HG02970 (cell line): ENCODE measurements at regions not wholly inside any gene's neighbourhood (a gene's known extent, or its start where the extent isn't known, plus 50 kb on each side); places are given as distances from the start of the nearest gene placed in this dataset.
"Not testable (repeated sequence)": the region's sequence is repeated elsewhere in the genome, so short reads cannot be mapped to it uniquely, and the experiment has no call there.

ENCODE experiments used
- ATAC-seq: cut with Tn5 transposase; IDR thresholded peaks from one replicate; pipeline ENCODE4 v1.9.1; 2021; ENCODE audit warnings: mild to moderate bottlenecking, moderate library complexity, moderate number of reproducible peaks; ENCODE audit not compliant: unreplicated experiment, low FRiP score

DNA sequence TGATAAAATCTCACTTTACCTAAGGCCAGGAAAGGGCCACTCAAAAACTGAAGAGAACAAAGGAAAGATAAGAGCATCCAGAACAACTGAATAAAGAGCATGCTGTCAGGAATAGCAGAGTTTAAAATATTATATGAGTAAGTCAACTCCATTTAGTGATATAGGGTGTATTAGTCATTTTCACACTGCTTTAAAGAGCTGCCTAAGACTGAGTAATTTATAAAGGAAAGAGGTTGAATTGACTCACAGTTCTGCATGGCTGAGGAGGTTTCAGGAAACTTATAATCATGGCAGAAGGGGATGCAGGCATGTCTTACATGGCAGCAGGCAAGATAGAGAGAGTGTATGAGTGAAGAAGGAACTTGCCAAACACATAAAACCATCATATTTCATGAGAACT, 778.0 kb upstream of the NECTIN3 start:
- no peak for ATAC-seq

- no peak for ATAC-seq
Observed at GRCh38 chr3:110296885-110297284, 774.7 kb upstream of the NECTIN3 start.

GRCh38 chr3:110301781-110302180, 769.8 kb upstream of the NECTIN3 start:
- no peak for ATAC-seq

GRCh38 chr3:110307065-110307809, 764.4 kb upstream of the NECTIN3 start:
- no peak for ATAC-seq

DNA sequence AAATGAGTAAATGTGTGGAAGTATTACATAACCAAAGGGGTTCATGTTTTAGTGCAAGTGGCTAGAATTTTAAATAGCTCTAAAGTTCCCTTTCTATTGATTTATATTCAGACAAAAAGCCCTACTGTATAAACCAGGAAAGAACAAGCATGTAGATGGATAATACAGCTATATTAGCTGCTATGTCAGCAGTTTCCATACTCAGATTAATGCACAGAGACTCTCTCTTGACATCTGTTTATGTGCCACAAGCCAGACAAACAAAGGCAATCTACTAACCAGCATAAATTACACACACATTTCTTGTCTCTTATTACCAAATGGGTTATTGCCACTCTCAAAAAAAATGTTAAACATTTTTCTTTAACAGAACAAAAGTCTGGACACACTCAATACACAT, 760.1 kb upstream of the NECTIN3 start:
- ATAC-seq: no peak

DNA sequence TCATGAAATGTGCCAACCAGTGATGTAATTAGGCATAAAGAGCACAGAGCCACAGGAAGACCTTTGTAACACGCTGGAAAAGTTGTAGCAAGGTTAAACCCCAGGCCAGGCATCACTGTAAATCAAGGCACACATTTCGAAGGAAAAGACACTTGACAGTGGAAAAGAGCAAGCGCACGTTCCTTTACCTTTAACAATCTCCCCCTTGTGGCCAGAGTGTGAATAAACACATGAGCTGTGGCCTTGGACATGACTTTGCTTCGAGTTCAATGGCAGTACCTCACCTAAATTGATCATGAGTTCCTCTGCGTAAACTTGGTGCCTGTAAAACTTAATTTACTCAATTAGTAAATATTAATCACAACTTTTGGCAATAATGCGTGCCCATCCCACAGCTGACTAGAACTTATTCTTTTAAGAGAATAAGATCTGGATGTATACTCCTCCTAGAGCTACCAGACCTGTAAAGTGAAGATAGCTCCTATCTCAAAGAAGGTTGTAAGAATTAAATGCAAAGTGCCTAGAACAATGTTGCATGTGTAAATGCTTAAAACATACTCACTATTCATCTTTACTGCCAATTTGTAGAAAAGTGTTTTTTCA, 757.0 kb upstream of the NECTIN3 start:
- peak; percentile 91 for ATAC-seq

DNA sequence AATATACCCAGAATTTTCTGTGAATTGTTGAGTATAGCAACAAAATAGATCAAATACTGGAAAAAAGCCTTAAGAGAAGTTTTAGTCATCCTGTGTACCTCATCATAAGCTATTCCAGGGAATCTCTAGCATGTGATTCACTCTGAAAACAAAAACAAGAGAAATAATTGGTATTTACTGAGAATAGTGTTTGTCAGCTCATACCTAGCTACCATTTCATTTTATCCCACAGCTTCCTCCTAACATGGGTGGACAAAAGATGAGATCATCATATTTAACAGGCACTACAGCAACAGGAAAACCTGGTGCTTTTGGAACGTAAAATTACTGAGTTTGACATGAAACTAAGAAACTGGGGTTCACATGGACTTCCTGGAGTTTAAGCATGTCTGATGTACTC, 753.5 kb upstream of the NECTIN3 start:
- ATAC-seq: no peak

DNA sequence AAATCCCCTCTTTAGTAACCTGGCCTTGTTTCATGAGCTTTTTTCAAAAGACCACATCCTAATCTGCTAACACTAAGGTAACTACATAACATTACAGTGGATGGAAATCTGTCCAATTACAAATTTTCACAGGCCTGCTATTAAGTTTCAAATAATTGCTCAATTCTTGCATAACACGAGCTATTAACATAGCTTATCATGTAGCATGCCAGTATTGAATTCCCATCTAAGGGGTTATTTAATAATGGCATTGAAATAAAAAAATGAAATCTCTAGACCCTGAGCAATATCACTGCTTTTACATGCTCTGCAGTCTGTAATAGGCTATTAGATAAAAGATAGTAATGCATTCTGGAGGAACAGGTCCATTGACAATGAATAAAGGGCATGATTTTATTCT, 748.3 kb upstream of the NECTIN3 start:
- no peak for ATAC-seq

GRCh38 chr3:110324171-110324705, 747.4 kb upstream of the NECTIN3 start:
- no peak for ATAC-seq

DNA sequence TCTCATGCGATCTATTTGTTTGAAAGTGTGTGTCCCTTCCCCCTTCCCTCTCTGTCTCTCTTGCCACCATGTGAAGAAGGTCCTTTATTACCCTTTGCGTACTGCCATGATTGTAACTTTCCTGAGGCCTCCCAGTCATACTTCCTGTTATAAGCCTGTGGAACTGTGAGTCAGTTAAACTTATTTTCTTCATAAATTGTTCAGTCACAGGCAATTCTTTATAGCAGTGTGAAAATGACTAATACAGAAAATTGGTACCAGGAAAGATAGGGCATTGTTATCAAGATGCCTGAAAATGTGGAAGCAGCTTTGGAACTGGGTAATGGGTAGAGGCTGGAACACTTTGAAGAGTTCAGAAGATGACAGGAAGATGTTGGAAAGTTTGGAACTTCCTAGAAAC, 743.7 kb upstream of the NECTIN3 start:
- no peak for ATAC-seq

DNA sequence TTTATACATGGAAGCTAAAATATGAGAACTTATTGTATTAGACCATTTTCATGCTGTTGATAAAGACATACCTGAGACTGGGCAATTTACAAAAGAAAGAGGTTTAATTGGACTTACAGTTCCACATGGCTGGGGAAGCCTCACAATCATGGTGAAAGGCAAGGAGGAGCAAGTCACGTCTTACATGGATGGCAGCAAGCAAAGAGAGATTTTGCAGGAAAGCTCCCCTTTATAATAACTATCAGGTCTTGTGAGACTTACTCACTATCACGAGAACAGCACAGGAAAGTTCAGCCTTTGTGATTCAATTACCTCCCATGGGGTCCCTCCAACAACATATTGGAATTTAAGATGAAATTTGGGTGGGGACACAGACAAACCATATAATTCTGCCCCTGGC, 740.1 kb upstream of the NECTIN3 start:
- ATAC-seq: not testable (repeated sequence)

GRCh38 chr3:110332629-110333028, 739.0 kb upstream of the NECTIN3 start:
- ATAC-seq: no peak

- ATAC-seq: no peak
Observed at GRCh38 chr3:110341047-110341446, 730.6 kb upstream of the NECTIN3 start.

DNA sequence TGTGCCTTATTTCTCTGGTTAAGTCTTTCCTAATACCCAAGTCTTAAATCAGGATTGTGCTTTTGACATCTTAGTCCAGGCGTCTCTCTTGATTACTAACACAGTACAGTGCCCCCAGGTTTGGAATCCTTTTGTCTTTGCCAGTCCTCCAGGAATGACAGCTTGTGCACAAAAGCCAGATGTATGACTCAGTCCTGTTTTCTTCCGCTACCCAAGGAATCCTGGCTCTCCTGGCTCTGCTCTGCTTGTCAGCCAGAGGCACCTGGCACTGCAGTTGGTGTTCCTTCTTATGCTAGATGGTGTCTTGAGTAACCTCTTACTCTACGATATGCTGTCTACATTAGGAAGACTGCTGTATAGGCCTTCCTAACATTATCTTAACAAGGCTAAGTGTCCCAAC, 728.2 kb upstream of the NECTIN3 start:
- ATAC-seq: no peak

DNA sequence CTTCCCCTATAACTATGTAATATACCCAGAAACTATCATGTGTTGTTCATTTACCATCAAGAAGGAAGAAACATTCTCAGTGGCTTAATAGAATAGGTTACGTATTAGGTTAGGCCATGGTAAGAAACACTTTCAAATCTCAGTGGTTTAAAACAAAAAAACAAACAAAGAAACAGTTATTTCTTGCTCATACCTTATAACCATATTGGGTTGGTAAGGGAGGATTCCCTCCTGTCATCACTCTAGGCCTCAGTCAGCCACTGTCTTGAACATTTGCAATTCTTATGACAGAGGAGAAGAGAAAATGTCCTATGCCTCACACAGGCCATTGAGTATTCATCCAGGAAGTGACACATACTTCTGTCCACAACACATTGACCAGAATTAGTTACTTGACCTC, 727.7 kb upstream of the NECTIN3 start:
- ATAC-seq: peak; percentile 91

DNA sequence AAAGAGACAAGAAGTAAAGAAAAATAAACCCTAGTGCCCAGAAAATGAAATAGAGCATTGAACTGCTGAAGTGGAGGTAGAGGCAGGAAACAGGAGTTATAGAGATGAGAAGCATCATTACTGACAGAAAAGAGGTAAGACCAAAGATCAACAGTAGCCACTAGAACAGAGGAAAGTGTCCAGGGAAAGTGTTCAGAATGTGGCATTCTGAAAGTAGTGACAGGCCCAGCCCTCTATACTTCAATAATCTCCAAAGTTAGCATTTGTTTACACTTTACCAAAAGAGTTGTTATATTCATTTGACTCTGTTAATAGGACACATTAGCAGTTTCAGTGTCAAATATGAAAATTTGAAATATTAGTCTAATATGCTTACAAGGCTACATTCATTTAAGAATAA, 727.1 kb upstream of the NECTIN3 start:
- peak; percentile 5 for ATAC-seq

DNA sequence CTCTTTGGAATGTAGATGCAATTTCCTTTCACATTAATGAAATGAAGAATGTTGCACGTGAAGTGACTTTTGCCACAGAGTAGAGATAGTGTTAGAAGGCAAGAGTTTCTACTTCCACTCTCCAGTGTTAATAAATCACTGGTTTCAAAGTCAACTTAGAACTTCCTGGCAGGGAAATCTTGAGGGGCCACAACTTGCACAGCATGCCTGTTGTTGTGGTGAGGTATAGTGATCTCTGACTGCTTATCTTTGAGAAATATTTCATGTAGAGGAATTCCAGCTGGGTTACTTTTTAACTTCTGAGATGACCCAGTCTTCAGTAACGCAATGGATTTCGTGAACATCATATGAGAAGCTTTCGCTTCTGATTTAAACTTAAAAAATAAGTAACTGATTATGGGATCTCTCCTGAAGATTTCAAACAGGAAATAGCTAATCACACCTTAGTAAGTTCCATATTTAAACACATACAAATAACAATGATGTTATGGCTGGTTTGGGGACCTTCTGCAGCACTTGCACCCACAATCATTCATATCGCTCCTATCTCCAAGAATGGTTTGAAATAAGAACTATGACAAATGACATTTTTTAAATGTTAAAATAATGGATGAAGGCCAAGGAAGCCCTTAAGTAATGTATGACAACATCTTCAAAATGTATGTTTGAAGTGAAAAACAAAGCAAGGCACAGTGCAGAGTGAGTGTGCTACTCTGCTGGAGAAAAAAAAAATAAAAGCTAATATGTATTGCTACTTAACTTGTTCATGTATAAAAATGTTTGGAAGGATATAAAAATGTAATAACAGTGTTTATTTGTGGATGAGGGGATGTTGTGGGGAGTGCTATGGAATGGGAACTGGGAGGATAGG, 726.5 kb upstream of the NECTIN3 start:
- ATAC-seq: peak; percentile 29

- ATAC-seq: no peak
Observed at GRCh38 chr3:110349295-110349694, 722.3 kb upstream of the NECTIN3 start.

GRCh38 chr3:110352841-110353604, 718.6 kb upstream of the NECTIN3 start:
- no peak for ATAC-seq

- no peak for ATAC-seq
Observed at GRCh38 chr3:110362751-110363150, 708.9 kb upstream of the NECTIN3 start.
